Esophagus muscularis mucosa (tissue), 4 donors: ENCODE measurements at regions not wholly inside any gene's neighbourhood (a gene's known extent, or its start where the extent isn't known, plus 50 kb on each side); places are given as distances from the start of the nearest gene placed in this dataset.

Experiments used
- DNase-seq: peaks from one replicate; pipeline ENCODE4 v3.0.0-alpha.2; 2017; ENCODE audit errors: extremely low spot score
- H3K27ac ChIP-seq, 4 donors: fragments of 200-600 bp; sonication (generic); replicated peaks in 1 of 4; 1 replicate in 3 of 4; 2 replicates in 1 of 4; pipeline ENCODE4 v1.5.1; 2016 to 2019; ENCODE audit warnings: mild to moderate bottlenecking in 1 of 4
- H3K27me3 ChIP-seq, 4 donors: fragments of 200-600 bp; sonication (generic); one replicate each; pipeline versions ENCODE4 v1.5.1 to v1.6.0; 2016 to 2019
- H3K36me3 ChIP-seq, 4 donors: fragments of 200-600 bp; sonication (generic); one replicate each; pipeline ENCODE4 v1.5.1; 2016 to 2019
- H3K4me1 ChIP-seq, 4 donors: fragments of 200-600 bp; sonication (generic); one replicate each; pipeline ENCODE4 v1.5.1; 2016 to 2019
- H3K4me3 ChIP-seq, 4 donors: fragments of 200-600 bp; sonication (generic); 1 replicate in 2 of 4; 2 replicates in 2 of 4; pipeline ENCODE4 v1.5.1; 2016 to 2019; ENCODE audit warnings: mild to moderate bottlenecking in 4 of 4, moderate library complexity in 1 of 4
- H3K9me3 ChIP-seq, 4 donors: fragments of 200-600 bp; sonication (generic); 1 replicate in 3 of 4; 2 replicates in 1 of 4; pipeline ENCODE4 v1.5.1; 2016 to 2019
- CTCF ChIP-seq, 3 experiments: fragments of 200-600 bp in 2 of 3; fragments of 450-650 bp in 1 of 3; sonication (generic) in 2 of 3; IDR thresholded peaks; one replicate each; pipeline ENCODE4 v1.5.1; 2017 to 2019; ENCODE audit warnings: antibody characterized with exemption in 3 of 3, mild to moderate bottlenecking in 2 of 3, moderate library complexity in 1 of 3
- EP300 ChIP-seq: sonication (generic); formaldehyde crosslinking; IDR thresholded peaks from one replicate; pipeline ENCODE4 v1.6.1; 2017; ENCODE audit warnings: antibody characterized with exemption
- POLR2A ChIP-seq: fragments of 450-650 bp; IDR thresholded peaks from one replicate; pipeline ENCODE4 v1.6.1; 2017; ENCODE audit warnings: antibody characterized with exemption, moderate library complexity, mild to moderate bottlenecking, low read depth
- POLR2AphosphoS5 ChIP-seq, 2 donors: sonication (generic); formaldehyde crosslinking; IDR thresholded peaks; one replicate each; pipeline ENCODE4 v1.6.1; 2017; ENCODE audit warnings: antibody characterized with exemption in 2 of 2
- WGBS: methylation state at CpG from one replicate; pipeline ENCODE4 v1.1.5; 2018; 5-methylcytosine and 5-hydroxymethylcytosine counted together
- intact Hi-C: fragments of 100-400 bp; cut with DNase I; formaldehyde crosslinking; loops from one replicate; pipeline ENCODE4 v1.15.1; 2023

GRCh38 chr4:53923921-53924320, 140.5 kb downstream of the CHIC2 start:
- H3K36me3 ChIP-seq = no peaks in the 10 kb centered on the region
- DNase-seq = no peak
- no peaks in the 10 kb centered on the region for H3K4me1 ChIP-seq
- no peak overlapping the region for H3K4me3 ChIP-seq
- H3K27me3 ChIP-seq = peaks cover 0 to 36% (median 0%) of the 10 kb centered on the region in 4 donors
- no peaks in the 10 kb centered on the region for H3K9me3 ChIP-seq
- TF ChIP-seq CTCF (IDR thresholded peaks at IDR 0.05) (no peak), POLR2AphosphoS5 (IDR thresholded peaks at IDR 0.05) (no peak), EP300 (no peak), POLR2A (no peak)
- intact Hi-C loops = no loop called here
- H3K27ac ChIP-seq = no peak overlapping the region
- WGBS = 81% methylated on average over 5 of the region's 5 CpGs

- H3K27ac ChIP-seq = no peak overlapping the region
- intact Hi-C loops = no loop called here
- no peak overlapping the region for H3K4me3 ChIP-seq
- TF ChIP-seq POLR2AphosphoS5 (IDR thresholded peaks at IDR 0.05) (no peak), CTCF (IDR thresholded peaks at IDR 0.05) (no peak), POLR2A (no peak), EP300 (no peak)
- H3K27me3 ChIP-seq = peaks cover 0 to 39% (median 0%) of the 10 kb centered on the region in 4 donors
- no peaks in the 10 kb centered on the region for H3K4me1 ChIP-seq
- no peak for DNase-seq
- H3K36me3 ChIP-seq = no peaks in the 10 kb centered on the region
- no peaks in the 10 kb centered on the region for H3K9me3 ChIP-seq
Observed at GRCh38 chr4:53921856-53922255, 142.5 kb downstream of the CHIC2 start.

- Histone ChIP-seq H3K4me1 (no peaks in the 10 kb centered on the region), H3K9me3 (no peaks in the 10 kb centered on the region), H3K27me3 (peaks cover 0 to 36% (median 0%) of the 10 kb centered on the region in 4 donors), H3K36me3 (no peaks in the 10 kb centered on the region), H3K4me3 (no peak overlapping the region), H3K27ac (no peak overlapping the region)
- no peak for DNase-seq
- TF ChIP-seq CTCF (IDR thresholded peaks at IDR 0.05) (no peak), EP300 (no peak), POLR2A (no peak), POLR2AphosphoS5 (IDR thresholded peaks at IDR 0.05) (no peak)
- WGBS = 80% methylated on average over 4 of the region's 4 CpGs
- intact Hi-C loops = no loop called here
Observed at GRCh38 chr4:53920883-53921282, 143.5 kb downstream of the CHIC2 start.

- Histone ChIP-seq H3K27me3 (peaks cover 0 to 29% (median 0%) of the 10 kb centered on the region in 4 donors), H3K9me3 (no peaks in the 10 kb centered on the region), H3K4me3 (no peak overlapping the region), H3K4me1 (no peaks in the 10 kb centered on the region), H3K27ac (no peak overlapping the region), H3K36me3 (no peaks in the 10 kb centered on the region)
- DNase-seq = peak; percentile 42
- intact Hi-C loops = no loop called here
- no peak for TF ChIP-seq POLR2AphosphoS5 (IDR thresholded peaks at IDR 0.05)
- WGBS = 57% methylated on average over 4 of the region's 4 CpGs
Observed at GRCh38 chr4:53920116-53920515, 144.3 kb downstream of the CHIC2 start.

GRCh38 chr4:53919535-53919934, 144.9 kb downstream of the CHIC2 start:
- intact Hi-C loops = no loop called here
- H3K27me3 ChIP-seq = peaks cover 0 to 23% (median 0%) of the 10 kb centered on the region in 4 donors
- DNase-seq = no peak
- no peak overlapping the region for H3K4me3 ChIP-seq
- H3K36me3 ChIP-seq = no peaks in the 10 kb centered on the region
- no peak overlapping the region for H3K27ac ChIP-seq
- TF ChIP-seq EP300 (no peak), POLR2AphosphoS5 (IDR thresholded peaks at IDR 0.05) (no peak), CTCF (IDR thresholded peaks at IDR 0.05) (no peak), POLR2A (no peak)
- WGBS = 60% methylated on average over 2 of the region's 2 CpGs
- no peaks in the 10 kb centered on the region for H3K9me3 ChIP-seq
- H3K4me1 ChIP-seq = no peaks in the 10 kb centered on the region
